Ovary (tissue), 3 donors: ENCODE measurements at regions not wholly inside any gene's neighbourhood (a gene's known extent, or its start where the extent isn't known, plus 50 kb on each side); places are given as distances from the start of the nearest gene placed in this dataset.

Experiments used
- POLR2A ChIP-seq: fragments of 450-650 bp; IDR thresholded peaks from one replicate; pipeline ENCODE4 v1.6.1; 2017; ENCODE audit warnings: antibody characterized with exemption, mild to moderate bottlenecking, moderate library complexity
- TF ChIP-seq, protein P1 (sequence below), 3 donors: fragments of 450-650 bp in 2 of 3; fragments of 200-600 bp in 1 of 3; IDR thresholded peaks; one replicate each; pipeline versions ENCODE4 v1.5.1 to v1.8.0; 2016 to 2022; ENCODE audit warnings: antibody characterized with exemption in 3 of 3, mild to moderate bottlenecking in 1 of 3
- donor health status: DM: no; HTN: no; CAD: no.

DNA sequence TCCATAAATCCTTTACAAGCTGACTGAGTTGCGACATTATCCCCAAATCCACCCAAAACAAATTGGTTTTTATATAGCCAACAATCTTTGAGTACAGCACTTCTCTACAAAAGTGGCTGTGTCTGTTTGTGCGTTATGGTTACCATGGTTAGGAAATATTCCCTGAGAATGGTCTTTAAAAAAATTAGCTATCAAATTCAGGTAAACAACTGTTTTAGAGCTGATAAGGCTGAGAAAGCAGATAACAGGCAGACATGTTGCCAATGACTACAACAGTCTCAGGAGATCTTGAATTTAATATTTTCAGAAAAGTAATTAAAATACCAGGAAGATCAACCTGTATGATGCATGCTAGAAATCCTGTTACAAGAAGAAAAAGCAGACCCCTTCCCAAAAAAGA lies 248.0 kb downstream of the RASSF9 start:
- TF ChIP-seq, protein P1, sequence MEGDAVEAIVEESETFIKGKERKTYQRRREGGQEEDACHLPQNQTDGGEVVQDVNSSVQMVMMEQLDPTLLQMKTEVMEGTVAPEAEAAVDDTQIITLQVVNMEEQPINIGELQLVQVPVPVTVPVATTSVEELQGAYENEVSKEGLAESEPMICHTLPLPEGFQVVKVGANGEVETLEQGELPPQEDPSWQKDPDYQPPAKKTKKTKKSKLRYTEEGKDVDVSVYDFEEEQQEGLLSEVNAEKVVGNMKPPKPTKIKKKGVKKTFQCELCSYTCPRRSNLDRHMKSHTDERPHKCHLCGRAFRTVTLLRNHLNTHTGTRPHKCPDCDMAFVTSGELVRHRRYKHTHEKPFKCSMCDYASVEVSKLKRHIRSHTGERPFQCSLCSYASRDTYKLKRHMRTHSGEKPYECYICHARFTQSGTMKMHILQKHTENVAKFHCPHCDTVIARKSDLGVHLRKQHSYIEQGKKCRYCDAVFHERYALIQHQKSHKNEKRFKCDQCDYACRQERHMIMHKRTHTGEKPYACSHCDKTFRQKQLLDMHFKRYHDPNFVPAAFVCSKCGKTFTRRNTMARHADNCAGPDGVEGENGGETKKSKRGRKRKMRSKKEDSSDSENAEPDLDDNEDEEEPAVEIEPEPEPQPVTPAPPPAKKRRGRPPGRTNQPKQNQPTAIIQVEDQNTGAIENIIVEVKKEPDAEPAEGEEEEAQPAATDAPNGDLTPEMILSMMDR (IDR thresholded peaks at IDR 0.05) = no peak
- TF ChIP-seq POLR2A = no peak
